ENCODE measurements at regions not wholly inside any gene's neighbourhood (a gene's known extent, or its start where the extent isn't known, plus 50 kb on each side); places are given as distances from the start of the nearest gene placed in this dataset.

- TF ChIP-seq POLR2A (IDR thresholded peaks at IDR 0.05) = no peak
- no peak for TF ChIP-seq POLR2AphosphoS5 (IDR thresholded peaks at IDR 0.05; ENCODE audit: insufficient read depth in 1 of 2, low read depth in 1 of 2)
- TF ChIP-seq CTCF (IDR thresholded peaks at IDR 0.05) = no peak
These were observed 1249.4 kb upstream of the IGFBP7 start for GRCh38 chr4:58359590-58359989.
